Left forelimb (tissue), 1 donor: ENCODE measurements at regions not wholly inside any gene's neighbourhood (a gene's known extent, or its start where the extent isn't known, plus 50 kb on each side); places are given as distances from the start of the nearest gene placed in this dataset.

Source experiments
- DNase-seq: peaks from one replicate; pipeline ENCODE4 v3.0.0-alpha.2; 2018; ENCODE audit warnings: low spot score

DNA sequence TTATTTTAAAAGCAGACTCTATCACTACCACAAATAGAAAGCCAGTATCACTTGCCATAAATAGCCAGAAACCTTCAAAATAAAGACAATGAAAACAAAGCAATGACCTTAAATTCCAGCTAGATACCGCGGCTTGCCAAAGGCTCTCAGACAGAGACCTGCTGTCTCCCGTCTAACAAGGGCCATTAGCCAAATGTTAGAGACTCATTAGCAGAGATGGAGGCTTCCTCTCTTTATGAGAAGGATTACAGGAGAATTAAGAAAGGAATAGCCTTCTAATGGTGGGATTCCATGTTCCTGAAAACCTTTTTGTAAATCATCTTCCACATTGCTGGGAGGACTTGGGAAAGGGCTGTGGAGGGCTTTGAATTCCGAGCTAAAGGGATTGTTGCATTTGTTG is 206.7 kb downstream of the AACS start:
- no peak for DNase-seq

DNA sequence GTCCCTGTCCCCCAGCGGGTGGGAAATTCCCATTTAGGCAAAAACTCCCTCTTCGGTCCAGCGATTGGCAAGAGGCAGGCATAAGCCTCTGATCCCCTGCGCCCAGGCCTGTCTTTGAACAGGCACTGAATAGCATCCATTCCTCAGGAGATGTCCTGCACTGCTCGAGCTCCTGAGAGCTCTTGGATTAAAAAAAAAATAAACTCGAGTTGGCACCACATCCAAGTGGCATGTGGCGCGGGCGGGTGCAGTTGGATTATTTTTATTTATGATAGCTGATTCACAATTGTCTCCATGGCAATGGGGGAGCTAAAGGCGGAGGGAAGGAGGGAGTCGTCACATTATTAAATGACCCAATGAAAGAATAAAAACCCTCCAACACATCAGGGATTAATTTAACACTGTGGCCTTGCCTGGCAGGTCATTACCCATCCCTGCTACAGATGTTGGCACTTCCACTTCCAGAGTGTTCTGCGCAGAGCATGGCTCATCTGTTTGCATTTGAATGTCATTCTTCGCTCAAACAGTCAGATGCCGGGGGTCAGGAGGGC is 207.2 kb downstream of the AACS start:
- DNase-seq, result no peak

DNA sequence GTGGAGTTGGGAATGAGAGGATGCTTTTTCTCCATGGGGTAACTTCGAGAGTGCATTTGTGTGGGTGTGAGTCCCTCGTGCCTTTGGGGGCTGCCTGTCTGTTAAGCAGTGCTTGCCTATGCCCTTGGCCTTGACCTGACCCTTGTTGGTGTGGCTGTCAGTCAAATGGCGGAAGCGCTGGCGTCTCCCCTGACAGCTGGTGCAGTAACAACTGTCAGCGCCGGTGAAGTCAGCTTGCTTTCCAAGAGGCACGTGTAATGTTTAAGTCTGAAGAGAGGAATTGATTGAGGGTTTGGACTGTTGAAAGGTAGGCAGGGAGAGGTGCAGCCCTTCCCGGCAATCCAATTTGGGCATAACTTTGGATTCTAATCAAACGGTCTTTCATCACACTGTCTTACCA is 211.3 kb downstream of the AACS start:
- no peak for DNase-seq

DNA sequence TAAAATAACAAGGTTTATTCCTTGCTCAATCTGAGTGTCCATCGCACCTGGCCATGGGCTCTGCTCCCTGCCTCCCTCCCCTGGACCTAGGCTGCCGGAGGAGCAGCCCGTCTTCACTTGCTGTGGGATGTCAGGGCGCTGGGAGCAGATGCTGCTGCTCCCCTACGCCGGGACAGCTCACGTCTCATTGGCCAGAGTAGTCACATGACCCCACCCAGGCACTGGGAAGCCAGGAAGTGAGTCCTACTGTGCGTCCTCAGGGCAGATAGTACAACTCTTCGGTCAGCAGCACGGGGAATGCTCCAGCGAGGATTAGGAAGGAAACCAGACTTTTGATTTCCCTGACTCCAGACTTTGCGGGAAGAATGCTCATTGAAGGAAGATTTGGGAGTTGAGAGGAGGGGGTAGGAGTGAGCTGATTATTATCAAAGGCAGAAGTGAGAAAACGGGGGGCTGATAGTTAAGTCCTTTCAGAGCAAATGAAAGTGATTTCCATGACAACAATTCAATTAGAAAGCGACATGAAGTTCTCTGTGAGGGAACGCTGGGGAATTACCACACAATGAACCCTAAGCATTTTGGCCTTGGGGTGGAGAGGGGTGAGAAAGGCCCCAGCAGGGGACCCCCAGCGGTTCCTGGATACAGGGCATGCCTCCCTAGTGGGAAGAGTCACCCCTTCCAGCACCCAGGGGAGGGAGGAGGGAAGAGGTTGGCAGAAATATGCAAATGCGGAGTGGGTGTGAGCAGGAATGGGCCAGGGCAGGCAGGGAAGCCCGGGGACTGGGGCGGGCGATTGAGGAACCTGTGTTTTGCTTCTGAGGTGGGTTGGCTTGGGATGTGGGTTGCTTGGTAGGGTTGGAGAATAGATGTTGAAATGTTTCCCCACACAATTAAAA is 215.5 kb downstream of the AACS start:
- DNase-seq, result no peak

DNA sequence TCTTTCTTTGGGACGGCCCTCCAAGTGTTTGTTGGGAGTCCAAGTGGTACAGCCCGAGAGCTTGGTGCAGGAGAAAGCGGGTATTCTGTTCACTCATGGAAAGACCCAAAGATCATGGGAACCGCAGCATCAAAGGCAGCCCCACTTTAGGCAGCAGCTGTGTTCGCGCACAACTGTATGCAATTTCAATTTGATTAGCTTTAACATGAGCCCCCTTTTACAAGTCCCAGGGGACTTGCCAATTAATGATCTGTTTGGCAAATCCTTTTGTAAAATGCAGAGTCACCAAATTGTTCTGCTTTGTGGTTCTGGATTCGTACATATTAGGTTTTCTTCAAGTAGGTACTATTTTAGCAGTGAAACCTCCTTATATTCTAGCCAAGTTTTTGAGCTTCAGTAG is 217.7 kb downstream of the AACS start:
- no peak for DNase-seq

DNA sequence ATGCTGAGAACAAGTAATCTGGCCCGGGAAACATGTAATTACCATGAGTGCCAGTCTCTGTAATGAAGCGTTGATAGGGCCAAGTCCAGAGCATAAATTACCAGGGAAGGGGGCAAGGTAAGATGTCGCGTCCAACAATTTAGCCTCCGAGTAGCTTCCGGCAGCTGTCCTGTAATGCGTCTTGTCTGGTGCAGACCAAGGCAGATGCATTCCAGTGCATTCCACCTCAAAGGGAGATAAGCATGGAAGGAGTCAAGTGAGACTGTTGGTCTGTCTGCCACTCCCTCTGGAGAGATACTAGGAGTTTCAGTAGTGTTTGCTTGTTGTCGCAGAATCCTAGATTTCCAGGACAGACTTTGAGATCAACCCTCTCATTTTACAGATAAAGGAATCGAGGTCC is 218.3 kb downstream of the AACS start:
- DNase-seq, result no peak

DNA sequence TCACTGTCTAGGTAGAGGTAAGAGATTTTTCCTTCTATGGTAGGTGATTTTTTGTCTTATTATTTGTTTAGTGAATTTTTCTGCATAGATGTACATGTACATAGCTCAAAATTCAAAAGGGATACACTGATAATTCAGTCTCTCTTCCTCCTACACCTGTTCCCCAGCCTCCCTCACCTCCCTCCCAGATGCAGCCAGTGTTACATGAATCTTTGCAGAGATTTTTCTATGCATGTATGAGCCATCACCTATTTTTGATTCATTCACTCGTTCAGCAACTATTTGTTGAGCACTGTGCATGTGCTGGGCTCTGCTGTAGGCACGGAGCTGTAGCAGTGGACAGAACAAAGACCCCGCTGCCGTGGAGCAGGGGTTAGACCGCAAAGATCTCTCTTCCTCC is 218.9 kb downstream of the AACS start:
- no peak for DNase-seq

DNA sequence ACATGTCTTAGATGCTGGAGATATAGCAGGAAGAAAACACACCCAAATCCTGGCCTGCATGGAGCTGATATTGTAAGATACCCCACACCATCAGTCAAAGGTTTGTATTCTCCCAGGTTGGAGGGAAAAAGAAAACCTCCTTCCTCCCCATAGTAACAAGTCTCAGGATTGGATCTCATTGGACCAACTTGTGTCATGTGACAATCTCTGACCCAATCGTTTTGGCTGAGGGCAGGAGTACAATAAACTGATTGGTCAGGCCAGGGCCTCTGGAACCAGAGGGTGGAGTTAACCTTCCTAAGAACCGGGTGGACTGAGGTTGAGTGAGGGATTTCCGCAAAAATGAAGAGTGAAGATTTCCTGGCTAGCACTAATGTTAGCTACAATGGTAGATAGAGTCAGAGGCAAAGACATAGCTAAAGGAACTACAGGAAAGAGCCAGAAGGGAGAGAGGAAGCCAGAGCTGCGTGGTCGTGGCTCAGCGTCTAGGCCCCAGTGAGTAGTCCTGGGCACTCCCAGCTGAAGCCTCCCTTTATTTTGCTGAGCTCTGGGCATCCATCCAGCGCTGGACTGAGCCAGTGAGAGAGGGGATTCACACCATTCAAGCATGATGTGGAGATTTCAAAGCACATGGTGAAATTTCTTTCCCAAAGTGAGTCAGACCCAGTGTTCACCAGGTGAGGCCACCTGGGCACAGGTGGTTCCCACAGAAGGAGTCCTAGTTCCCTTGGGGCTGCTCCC is 219.9 kb downstream of the AACS start:
- DNase-seq, result no peak

DNA sequence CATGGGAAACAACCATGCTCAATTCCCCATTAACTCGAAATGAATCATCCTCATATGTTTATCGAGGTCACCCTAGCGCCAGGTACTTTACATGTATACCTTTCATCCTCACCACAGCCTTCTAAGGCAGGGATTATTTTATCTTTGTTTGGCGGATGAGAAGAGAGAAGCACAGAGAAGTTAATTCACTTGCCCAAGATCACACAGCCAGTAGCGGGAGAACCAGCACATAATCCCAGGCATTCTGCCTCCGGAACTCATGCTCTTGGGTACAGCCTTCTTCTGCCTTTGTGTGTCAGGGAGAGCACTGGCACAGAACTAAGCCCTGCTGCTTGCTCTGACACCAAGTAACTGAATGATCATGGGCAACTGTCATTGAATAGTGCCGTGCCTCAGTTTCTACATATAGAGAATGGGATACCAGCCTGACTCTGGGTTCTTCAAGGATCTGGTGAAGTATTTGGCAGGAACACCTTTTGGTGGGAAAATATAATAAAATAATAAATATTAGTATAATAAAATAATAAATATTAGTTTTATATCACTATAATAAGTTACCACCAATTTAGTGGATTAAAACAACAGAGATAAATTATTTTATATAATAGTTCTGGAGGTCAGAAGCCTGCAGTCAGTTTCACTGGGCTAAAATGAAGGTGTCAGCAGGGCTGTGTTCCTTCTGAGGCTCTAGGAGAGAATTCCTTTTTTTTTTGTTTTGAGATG is 220.9 kb downstream of the AACS start:
- DNase-seq, result no peak

DNA sequence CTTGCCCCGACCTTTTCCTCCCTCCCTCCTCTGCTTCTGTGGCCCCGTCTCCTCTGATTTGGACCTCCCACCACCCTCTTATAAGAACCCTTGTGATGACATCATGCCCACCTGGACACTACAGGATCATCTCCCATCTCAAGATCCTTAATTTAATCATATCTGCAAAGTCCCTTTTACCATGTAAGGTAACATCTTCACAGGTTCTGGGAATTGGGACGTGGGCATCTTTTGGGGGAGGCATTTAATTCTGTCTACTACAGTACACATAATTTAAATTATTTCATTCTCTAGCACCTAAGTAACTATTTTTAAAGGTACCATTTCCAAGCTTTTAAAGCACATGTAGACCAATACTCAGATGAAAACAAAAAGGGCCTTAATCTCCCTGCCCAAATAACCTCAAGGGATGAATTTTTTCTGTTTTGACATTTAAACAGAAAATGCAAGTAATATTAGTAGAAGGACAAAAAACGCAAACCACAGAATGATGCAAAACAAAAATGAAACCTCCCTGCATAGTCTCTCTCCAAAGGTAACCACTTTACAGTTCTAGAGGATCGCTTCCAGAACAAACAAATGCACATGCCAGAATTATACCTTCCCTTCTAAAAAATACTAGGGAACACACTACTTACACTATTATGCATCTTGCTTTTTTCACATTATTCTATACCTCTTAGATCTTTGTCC is 222.1 kb downstream of the AACS start:
- no peak for DNase-seq

DNA sequence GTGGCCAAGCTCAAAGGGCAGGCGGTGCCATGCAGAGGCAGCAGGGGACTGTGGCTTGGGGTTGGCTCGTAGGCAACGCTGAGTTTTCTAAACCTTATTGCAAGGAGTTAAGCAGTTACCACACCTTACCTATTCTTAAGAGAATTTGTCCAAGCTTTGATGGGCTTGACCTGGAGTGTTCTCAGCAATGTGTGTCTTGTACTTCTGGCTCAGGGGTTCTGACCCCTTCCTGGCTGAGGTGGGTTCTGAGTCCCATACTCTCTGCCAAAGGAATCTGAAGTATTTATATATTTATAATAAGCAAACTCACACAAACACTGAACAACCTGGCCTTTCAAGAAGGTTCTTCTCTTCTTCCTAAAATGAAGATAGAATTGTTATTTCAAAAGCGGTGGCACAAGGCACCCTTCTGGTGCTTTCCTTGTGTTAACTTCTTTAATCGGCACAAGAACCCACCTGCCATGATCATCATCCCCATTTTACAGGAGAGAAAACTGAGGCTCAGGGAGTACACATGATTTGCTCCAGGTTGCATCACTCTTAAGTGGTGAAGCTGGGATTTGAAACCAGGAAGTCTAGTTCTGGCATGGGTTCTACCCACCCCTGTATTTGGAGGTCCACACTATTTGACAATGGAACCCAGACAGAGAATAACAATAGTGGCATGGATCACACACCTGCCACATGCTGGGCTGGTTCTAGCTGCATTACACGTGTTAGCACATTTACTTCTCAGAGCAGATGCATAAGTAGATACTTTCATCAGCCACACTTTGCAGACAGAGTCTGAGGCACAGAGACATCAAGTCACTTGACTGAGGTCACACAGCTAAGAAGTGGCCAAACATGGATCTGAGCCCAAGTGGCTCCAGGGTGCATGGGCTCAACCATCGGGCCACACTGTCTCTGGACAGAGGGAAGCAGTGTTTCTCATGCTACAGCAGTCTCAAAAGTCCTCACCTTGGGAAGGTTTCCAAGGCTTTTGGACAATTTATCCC is 224.0 kb downstream of the AACS start:
- no peak for DNase-seq

DNA sequence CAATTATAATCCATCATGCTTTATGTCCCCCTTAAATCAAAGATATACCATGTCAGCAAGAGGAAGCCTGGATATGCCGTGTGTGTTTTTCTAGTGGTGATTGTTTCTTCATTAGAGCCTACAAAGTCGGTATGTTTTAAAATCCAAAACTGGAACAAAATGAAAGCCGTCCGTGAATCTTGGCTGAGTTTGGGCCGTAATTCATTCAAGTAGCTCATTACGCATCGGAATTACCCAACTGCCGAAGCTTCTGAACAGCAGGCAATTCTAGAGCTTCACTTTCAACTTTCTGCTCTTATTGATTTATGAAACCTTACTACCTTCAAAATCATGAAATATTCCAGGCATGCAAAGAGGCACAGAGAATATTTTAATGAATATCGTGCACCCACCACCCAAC is 224.7 kb downstream of the AACS start:
- DNase-seq, result no peak

DNA sequence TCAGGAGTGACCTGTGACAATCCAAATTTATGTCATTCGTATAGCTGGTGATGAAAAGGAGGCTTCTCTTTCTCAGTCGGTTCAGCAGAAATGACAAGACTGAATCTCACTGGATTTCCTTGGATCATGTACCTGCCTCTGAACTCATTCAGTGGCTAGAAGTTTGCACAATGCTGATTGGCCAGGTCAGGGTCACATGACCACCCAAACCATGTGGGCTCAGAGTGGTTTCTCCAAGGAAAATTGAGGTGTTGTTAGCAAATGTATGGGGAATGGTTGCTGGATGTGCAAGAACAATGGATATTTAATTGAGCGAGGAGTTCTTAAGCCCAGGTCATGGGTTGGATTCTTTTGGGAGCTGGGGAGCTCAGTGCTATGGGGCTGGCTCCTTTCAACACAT is 227.5 kb downstream of the AACS start:
- no peak for DNase-seq

DNA sequence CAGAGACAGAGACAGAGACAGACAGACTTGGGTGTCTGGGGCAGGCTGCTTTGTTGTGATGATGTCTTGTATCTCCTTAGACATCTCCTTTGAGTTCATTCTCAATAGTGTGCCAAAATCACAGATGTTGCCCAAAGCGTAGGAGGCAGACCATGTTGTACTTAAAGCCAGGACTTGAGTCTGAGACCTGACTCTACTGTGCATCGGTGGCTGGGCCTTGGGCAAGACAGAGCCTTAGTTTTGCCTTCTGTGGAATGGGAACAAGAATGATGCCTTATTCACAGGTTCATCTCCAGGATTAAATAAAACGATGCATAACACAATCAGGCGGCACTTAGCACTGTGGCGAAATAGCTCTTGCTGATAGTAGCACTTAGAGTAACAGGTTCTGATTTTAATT is 230.3 kb downstream of the AACS start:
- no peak for DNase-seq

DNA sequence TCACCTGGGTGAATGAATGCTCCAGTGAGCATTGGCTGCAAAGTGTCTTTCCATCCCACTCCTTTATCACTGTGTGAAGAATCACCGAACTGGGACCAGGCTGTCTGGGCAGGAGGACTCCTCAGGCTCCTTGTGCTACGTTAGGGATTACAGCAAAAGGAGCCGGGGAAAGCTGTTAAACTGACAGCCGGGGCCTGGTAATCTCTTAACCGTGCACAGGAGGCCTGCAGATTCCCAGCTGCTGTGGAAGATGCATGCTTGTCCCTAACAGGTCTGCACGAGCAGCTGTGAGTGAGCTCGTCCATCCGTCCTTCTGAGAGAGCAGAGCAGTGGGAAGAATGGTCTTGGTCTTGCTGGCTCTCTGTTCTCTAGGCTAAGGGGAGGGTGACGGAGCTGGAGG is 231.5 kb downstream of the AACS start:
- DNase-seq, result no peak

DNA sequence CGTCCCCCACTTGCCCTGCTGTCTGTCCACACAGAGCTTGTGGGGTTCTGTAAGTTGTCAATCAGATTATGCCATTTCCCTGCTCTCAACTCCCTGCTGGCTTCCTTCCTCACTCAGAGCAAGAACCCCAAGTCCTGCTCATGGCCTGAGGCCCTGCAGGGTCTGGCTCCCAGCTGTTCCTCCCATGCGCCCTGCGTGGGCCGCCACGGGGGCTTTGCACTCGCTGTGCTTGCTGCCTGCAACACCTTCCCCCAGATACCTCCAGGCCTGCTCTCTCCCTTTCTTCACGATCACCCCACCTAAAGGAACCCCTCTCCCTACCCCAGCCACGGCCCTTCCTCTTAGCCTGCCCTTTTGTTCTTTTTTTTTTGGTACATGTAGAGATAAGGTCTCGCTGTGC is 234.6 kb downstream of the AACS start:
- no peak for DNase-seq

DNA sequence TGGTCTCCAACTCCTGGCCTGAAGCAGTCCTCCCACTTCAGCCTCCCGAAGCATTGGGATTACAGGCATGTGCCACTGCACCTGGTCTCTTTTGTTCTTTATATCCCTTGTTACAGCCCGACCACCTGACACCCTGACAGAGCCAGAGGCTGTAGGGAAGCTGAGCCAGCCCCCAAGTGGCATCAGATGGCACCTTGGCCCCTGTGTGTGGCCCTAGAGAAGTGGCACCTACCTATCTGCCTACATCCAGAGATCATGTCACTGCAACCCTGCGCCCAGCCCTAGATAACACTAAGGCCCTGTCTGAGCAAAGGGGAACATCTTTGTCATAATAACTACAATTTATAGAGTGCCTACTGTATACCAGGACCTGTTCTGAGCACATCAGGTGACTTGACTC is 235.0 kb downstream of the AACS start:
- DNase-seq, result no peak

DNA sequence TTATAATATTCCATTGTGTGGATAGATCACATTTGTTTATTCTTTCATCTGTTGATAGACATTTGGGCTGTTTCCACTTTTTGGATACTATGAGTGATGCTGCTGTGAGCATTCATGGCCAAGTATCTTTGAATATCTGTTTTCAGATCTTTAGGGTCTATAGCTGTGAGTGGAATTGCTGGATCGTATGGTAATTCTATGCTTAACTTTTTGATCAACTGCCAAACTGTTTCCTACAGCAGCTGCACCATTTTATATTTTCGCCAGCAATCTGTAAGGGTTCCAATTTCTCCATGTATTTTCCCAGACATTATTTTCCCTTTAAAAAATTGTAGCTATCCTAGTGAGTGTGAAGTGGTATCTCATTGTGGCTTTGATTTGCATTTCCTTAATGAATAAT is 238.1 kb downstream of the AACS start:
- no peak for DNase-seq

DNA sequence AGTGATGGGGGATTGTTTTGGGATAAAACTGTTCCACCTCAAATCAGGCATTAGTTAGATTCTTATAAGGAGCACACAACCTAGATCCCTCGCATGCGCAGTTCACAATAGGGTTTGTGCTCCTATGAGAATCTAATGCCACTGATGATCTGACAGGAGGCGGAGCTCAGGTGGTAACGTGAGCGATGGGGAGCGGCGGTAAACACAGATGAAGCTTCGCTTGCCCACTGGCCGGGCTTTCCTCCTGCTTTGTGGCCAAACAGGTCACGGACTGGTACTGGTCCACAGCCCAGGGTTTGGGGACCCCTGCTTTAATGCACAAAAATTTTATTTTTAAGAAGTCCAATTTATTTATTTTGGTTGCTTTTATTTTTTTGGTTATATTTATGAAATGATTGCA is 238.8 kb downstream of the AACS start:
- DNase-seq, result no peak

DNA sequence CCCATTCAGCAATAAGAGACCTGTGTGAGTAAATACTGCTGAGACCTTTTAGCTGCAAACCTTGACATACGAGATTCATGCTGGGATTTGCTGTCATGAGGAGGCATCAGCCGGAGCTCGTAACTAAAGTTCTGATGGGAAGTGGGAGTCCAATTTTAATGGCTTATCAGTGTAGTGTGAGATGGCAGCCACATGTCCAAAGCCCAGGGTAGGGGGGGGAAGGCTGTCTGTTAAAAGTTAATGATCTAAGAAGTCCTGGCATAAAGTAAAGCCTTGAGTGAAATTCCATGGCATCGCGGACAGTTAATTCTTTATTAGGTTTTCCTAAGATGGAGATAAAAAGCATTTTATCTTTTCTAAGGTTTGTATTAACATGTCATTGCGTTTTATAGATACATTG is 240.0 kb downstream of the AACS start:
- peak; percentile 4 for DNase-seq

DNA sequence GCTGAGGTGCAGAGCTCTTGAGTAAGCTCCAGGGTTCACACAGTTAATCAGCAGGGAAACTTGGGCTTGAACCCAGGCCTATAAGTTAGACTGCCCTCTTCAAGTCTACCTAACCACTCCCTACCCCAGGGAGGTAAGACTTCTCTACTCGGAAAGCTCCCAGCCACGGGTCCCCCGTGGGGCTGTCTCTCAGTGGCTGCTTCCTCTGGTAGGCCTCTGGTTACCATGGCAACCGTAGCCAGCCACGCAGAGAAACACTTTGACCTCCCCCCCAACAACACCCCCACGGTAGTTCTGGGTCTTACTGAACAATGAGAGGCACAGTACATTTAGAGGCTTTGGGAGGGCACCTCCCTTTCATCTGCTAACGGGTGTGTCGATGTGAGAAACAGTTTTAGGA is 245.2 kb downstream of the AACS start:
- peak; percentile 30 for DNase-seq
